HG02840 (cell line): ENCODE measurements at regions not wholly inside any gene's neighbourhood (a gene's known extent, or its start where the extent isn't known, plus 50 kb on each side); places are given as distances from the start of the nearest gene placed in this dataset.
"Not testable (repeated sequence)": the region's sequence is repeated elsewhere in the genome, so short reads cannot be mapped to it uniquely, and the experiment has no call there.

Source experiments
- ATAC-seq: cut with Tn5 transposase; IDR thresholded peaks from one replicate; pipeline ENCODE4 v1.9.1; 2021; ENCODE audit warnings: mild to moderate bottlenecking, moderate library complexity, moderate number of reproducible peaks; ENCODE audit not compliant: unreplicated experiment, low FRiP score

- peak; percentile 74 for ATAC-seq
Measured at GRCh38 chr18:66046032-66046602, 295.3 kb downstream of the CDH7 start.

DNA sequence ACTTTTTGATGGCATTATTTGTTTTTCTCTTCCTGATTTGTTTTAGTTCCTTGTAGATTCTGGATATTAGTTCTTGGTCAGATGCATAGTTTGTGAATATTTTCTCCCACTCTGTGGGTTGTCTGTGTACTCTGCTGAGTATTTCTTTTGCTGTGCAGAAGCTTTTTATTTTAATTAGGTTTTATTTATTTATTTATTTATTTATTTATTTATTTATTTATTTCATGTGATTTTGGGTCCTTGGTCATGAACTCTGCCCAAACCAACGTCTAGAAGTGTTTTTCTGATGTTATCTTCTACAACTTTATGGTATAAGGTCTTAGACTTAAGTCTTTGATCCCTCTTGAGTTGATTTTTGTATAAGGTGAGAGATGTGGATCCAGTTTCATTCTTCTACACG, 292.2 kb downstream of the CDH7 start:
- no peak for ATAC-seq

DNA sequence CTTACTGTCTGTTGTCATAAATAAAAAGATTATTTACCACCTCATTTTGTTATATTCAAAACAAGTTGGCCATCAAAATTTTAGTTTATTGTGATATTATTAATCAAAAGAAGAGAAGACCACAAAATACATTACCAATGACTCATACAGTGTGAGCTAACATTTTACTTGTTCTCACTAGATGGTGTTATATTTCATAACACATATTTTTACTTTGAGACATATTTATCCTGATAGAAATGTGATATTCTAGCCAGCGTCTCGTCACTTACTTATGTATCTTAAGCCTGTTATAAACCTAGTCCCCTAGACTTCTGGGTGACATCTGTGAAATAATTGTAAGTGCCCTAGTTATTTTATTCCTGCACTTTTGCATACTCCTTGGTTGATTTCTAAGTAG, 263.2 kb downstream of the CDH7 start:
- no peak for ATAC-seq

- no peak for ATAC-seq
Measured at GRCh38 chr18:66011916-66012315, 261.1 kb downstream of the CDH7 start.

DNA sequence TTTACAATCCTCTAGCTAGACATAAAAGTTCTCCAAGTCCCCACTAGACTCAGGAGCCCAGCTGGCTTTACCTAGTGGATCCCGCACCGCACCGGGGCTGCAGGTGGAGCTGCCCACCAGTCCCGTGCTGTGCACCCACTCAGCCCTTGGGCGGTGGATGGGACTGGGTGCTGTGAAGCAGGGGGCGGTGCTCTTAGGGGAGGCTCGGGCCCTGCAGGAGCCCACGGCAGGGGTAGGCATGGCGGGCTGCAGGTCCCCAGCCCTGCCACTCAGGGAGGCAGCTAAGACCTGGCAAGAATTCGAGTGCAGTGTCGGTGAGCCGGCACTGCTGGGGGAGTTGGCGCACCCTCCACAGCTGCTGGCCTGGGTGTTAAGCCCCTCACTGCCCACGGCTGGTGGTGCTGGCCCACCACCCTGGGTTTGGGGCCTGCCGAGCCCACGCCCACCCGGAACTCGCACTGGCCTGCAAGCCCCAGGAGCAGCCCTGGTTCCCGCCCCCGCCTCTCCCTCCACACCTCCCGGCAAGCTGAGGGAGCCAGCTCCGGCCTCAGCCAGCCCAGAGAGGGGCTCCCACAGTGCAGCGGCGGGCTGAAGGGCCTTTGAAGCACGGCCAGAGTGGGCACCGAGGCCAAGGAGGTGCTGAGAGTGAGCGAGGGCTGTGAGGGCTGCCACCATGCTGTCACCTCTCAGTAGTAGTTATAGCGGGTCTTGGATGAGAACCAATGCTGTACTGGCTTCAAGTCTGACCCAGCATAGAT, 255.2 kb downstream of the CDH7 start:
- ATAC-seq: no peak

GRCh38 chr18:65998971-65999700, 248.3 kb downstream of the CDH7 start:
- ATAC-seq: not testable (repeated sequence)

- no peak for ATAC-seq
Measured at GRCh38 chr18:65995206-65995605, 244.4 kb downstream of the CDH7 start.

DNA sequence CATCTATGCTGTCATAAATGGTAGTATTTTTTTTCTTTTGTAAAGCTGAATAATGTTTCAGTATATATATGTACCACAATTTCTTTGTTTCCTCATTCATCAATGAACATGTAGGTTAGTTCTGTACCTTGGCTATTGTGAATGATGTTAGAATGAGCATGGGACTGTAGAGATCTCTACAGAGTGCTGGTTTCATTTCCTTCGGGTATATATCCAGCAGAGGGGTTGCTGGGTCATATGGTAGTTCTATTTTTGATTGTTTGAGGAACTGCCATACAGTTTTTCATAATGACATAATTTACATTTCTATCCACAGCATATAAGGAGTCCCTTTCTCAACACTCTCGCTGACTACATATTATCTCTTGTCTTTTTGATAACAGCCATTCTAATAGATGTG, 243.5 kb downstream of the CDH7 start:
- no peak for ATAC-seq

- no peak for ATAC-seq
Measured at GRCh38 chr18:65990944-65991708, 240.3 kb downstream of the CDH7 start.

DNA sequence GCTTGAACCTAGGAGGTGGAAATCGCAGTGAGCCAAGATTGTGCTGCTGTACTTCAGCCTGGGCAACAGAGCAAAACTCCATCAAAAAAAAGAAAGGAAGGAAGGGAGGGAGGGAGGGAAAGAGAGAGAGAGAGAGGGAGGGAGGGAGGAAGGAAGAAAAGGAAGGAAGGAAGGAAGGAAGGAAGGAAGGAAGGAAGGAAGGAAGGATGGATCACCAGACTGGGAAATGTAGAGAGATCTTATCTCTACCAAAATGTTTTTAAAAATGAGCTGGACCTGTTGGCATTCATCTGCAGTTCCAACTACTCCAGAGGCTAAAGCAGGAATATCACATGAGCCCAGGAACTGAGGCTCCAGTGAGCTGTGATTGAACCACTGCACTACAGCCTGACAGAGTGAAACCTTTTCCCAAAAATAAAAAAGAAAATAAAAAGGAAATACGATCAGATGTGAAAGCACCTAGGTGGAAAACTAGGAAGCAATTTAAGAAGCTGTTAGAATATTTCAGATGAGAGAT, 239.4 kb downstream of the CDH7 start:
- no peak for ATAC-seq

GRCh38 chr18:65988972-65989371, 238.2 kb downstream of the CDH7 start:
- ATAC-seq: no peak

DNA sequence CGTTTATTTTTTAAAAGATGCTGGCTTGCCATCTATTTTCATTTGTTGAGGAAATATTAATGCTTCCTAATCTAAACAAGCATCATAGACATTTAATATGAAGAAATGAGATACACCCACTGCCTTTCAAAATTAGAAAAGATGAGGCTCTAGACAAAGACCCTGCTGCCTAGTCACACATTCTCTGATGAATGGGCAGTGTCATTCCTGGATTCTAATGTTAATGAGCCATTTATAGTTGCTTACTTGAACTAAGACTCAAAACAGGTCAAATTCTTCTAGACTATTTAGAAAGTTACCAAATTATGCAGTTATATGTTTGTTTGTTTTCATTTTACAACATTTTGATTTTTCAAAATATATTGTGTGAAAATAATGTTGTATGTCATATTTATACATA, 237.6 kb downstream of the CDH7 start:
- no peak for ATAC-seq

DNA sequence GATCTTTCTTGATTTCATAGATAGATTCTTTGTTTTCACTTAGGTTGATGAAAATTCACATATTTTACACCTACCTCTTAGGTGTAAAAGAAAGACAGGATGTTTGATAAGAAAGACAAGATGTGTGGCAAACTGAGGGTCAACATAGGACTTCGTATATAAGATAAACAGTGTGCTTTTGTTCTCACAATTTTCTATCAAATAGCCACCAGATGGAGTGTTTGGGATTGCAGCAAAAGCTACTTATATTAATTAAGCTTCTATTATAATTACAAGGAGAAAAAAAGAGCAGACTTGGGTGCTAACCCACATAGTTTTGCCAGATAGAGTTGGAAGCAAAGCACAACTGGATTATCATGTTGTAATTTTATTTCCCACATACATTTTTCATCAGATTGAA, 232.9 kb downstream of the CDH7 start:
- ATAC-seq: no peak

- ATAC-seq: no peak
Measured at GRCh38 chr18:65975536-65975935, 224.7 kb downstream of the CDH7 start.

DNA sequence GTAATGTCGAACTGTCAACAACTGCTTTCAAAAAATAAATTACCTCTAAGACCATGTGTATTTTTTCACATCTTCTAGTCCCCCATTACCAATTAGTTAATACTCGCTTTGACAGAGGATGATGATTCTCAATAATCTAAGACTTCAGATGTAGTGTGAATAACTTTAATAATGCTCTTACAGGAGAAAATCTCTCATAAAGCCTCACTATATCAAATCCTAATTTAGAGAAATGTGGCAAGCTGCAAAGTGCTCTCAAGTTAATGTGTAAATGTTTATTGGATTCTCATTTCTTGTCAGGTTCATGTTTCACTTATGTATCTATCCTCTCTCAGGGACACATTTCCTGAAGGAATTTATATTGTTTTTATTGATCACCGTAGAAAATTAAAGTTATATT, 223.9 kb downstream of the CDH7 start:
- ATAC-seq: no peak

DNA sequence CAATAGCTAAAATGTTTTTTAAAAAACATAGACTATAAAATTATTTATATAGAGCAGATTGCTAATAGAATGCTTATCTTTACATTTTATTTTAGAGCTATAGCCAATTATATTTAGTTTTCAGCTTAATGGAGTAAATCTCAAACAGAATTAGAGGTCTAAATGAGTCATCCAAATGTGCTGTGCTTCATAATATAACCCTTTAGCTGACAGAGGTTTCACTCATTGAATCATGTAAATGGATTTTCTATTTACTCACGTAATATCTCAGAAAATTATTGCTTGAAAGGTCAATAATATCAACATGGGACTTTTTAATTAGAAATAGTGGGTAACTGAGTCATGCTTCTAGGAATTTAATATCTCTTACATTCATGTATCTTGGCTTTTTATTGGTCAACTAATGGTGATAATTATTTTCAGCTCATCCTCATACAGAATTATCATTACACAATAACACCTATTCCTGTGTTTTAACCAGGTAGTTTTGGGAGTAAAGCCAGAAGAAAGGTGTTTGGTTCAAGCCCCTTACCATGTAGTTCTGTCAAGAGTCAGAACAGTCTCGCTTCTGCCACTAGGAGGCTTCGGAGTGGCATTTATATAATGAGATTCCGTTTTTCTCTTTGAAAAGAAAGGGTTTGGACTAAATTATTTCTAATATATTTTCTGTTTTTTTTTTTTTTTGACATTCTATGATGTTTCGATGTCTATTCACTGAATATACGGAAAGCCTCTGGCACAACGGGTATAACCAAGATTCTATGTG, 217.6 kb downstream of the CDH7 start:
- ATAC-seq: no peak

GRCh38 chr18:65955747-65956146, 204.9 kb downstream of the CDH7 start:
- ATAC-seq: no peak

DNA sequence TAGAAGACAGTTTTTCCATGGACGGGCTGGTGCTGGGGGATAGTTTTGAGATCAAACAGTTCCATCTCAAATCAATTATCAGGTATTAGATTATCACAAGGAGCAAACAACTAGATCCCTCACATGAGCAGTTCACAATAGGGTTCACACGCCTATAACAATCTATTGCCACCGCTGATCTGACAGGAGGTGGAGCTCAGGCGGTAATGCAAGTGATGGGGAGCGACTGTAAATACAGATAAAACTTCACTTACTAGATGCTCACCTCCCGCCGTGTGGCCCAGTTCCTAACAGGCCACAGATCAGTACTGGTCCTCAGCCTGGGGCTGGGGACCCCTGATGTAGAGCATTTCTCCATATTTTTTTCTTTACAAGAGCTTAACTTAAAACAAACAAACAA, 203.6 kb downstream of the CDH7 start:
- no peak for ATAC-seq

GRCh38 chr18:65946777-65947176, 196.0 kb downstream of the CDH7 start:
- ATAC-seq: no peak

DNA sequence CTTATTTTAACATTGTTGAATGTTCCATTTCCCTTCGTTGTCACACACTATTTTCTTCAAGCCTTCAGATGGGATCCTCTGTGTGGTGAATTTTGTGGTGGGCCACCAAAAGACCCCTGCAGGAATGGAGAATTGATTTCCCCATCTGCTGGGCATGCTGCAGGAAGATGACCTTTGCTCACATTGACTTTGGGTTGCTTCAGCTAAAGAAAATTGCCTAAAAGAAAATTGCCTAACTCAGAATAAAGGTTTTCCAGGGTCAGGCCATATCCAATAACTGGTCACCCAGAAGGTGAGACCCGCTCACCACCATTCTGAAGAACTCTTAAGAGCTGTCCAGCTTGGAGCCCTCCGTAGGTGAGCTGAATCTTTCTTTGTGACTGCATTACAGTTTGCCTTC, 192.5 kb downstream of the CDH7 start:
- ATAC-seq: no peak
